ENCODE measurements at regions not wholly inside any gene's neighbourhood (a gene's known extent, or its start where the extent isn't known, plus 50 kb on each side); places are given as distances from the start of the nearest gene placed in this dataset.

DNA sequence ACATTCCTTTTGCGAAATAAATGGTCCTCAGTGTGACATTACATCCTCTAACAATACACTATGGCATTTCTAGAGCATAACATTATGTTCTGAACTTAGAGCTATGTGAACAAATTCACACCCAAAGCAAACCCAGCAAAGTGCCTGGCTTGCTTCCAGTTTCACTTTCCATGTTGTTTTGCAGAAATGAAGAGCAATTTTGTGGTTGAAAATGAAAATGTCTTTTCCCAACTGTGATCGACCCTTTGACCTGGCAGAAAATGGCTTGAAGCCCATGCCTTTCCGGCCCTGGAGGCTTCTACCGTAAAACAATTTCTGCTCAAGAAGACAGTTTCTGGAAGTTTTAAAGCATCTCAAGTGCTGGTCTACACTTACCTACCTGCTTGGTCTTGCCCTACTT is 344.7 kb upstream of the RGMB start:
- TF ChIP-seq CTCF (conservative IDR thresholded peaks at IDR 0.05) (no peak), ZFX (IDR thresholded peaks at IDR 0.05) (no peak)

Data from C4-2B (cell line).